Urinary bladder (tissue), 3 donors: ENCODE measurements at regions not wholly inside any gene's neighbourhood (a gene's known extent, or its start where the extent isn't known, plus 50 kb on each side); places are given as distances from the start of the nearest gene placed in this dataset.
A peak's percentile ranks its signal among the peaks of the same experiment; 100 is the strongest.
"Not testable (repeated sequence)": the region's sequence is repeated elsewhere in the genome, so short reads cannot be mapped to it uniquely, and the experiment has no call there.

Experiments
- DNase-seq: peaks from one replicate; pipeline ENCODE4 v3.0.0-alpha.2; 2015; ENCODE audit errors: extremely low spot score
- H3K27ac ChIP-seq: one replicate; pipeline ENCODE4 v1.5.1; 2013; ENCODE audit warnings: low read depth, mild to moderate bottlenecking, moderate library complexity
- H3K36me3 ChIP-seq: one replicate; pipeline ENCODE4 v1.6.1; 2013; ENCODE audit warnings: mild to moderate bottlenecking, moderate library complexity; ENCODE audit not compliant: insufficient read depth
- H3K4me1 ChIP-seq: one replicate; pipeline ENCODE4 v1.6.1; 2013; ENCODE audit warnings: mild to moderate bottlenecking, moderate library complexity; ENCODE audit not compliant: insufficient read depth
- H3K4me3 ChIP-seq: one replicate; pipeline ENCODE4 v1.5.1; 2013; ENCODE audit warnings: low read depth, low read length
- WGBS: extraction: QIAGEN DNeasy Blood & Tissue Kit; methylation state at CpG from one replicate; pipeline ENCODE4 v1.1.7; 2013; 5-methylcytosine and 5-hydroxymethylcytosine counted together
- donor health status: healthy with polysubstance abuse.
- donor health status: healthy.

- Histone ChIP-seq H3K4me3 (no peak overlapping the region), H3K4me1 (no peaks in the 10 kb centered on the region), H3K27ac (no peak overlapping the region), H3K36me3 (no peaks in the 10 kb centered on the region)
- WGBS = 82% methylated on average over 4 of the region's 4 CpGs
- DNase-seq = no peak
Measured at GRCh38 chr18:43800584-43800983, 523.3 kb upstream of the SYT4 start.

GRCh38 chr18:43805646-43806194 lies 528.4 kb upstream of the SYT4 start:
- 50% methylated on average over 5 of the region's 5 CpGs for WGBS
- DNase-seq = no peak
- no peaks in the 10 kb centered on the region for H3K4me1 ChIP-seq

GRCh38 chr18:43812627-43813026 lies 535.3 kb upstream of the SYT4 start:
- H3K36me3 ChIP-seq = no peaks in the 10 kb centered on the region
- H3K4me3 ChIP-seq = no peak overlapping the region
- H3K27ac ChIP-seq = no peak overlapping the region
- WGBS = 95% methylated on average over 1 of the region's 1 CpG
- H3K4me1 ChIP-seq = no peaks in the 10 kb centered on the region
- DNase-seq = no peak

More at GRCh38 chr18:43805646-43806194, 528.4 kb upstream of the SYT4 start:
- no peaks in the 10 kb centered on the region for H3K36me3 ChIP-seq
- H3K4me3 ChIP-seq = no peak overlapping the region
- no peak overlapping the region for H3K27ac ChIP-seq

GRCh38 chr18:43819397-43819796 lies 542.1 kb upstream of the SYT4 start:
- no peak overlapping the region for H3K27ac ChIP-seq
- no peak overlapping the region for H3K4me3 ChIP-seq
- no peaks in the 10 kb centered on the region for H3K4me1 ChIP-seq
- 58% methylated on average over 1 of the region's 1 CpG for WGBS
- DNase-seq = no peak
- no peaks in the 10 kb centered on the region for H3K36me3 ChIP-seq

GRCh38 chr18:43819873-43820272 lies 542.6 kb upstream of the SYT4 start:
- DNase-seq = no peak
- Histone ChIP-seq H3K27ac (no peak overlapping the region), H3K36me3 (no peaks in the 10 kb centered on the region), H3K4me3 (no peak overlapping the region), H3K4me1 (no peaks in the 10 kb centered on the region)
- WGBS = 93% methylated on average over 1 of the region's 1 CpG

GRCh38 chr18:43825768-43826167 lies 548.5 kb upstream of the SYT4 start:
- Histone ChIP-seq H3K4me1 (no peaks in the 10 kb centered on the region), H3K27ac (no peak overlapping the region), H3K4me3 (no peak overlapping the region), H3K36me3 (no peaks in the 10 kb centered on the region)
- WGBS = 69% methylated on average over 2 of the region's 2 CpGs
- DNase-seq = no peak

- H3K36me3 ChIP-seq = no peaks in the 10 kb centered on the region
- H3K27ac ChIP-seq = no peak overlapping the region
- no peak overlapping the region for H3K4me3 ChIP-seq
- no peaks in the 10 kb centered on the region for H3K4me1 ChIP-seq
- 98% methylated on average over 1 of the region's 1 CpG for WGBS
- DNase-seq = no peak
Measured at GRCh38 chr18:43826215-43826614, 548.9 kb upstream of the SYT4 start.

GRCh38 chr18:43827311-43827710 lies 550.0 kb upstream of the SYT4 start:
- WGBS = 63% methylated on average over 4 of the region's 4 CpGs
- H3K27ac ChIP-seq = no peak overlapping the region
- no peaks in the 10 kb centered on the region for H3K36me3 ChIP-seq
- no peak overlapping the region for H3K4me3 ChIP-seq
- H3K4me1 ChIP-seq = no peaks in the 10 kb centered on the region
- no peak for DNase-seq

GRCh38 chr18:43830303-43830702 lies 553.0 kb upstream of the SYT4 start:
- no peak overlapping the region for H3K27ac ChIP-seq
- 65% methylated on average over 1 of the region's 1 CpG for WGBS

GRCh38 chr18:43830947-43831346 lies 553.7 kb upstream of the SYT4 start:
- WGBS = 73% methylated on average over 6 of the region's 6 CpGs

More at GRCh38 chr18:43830303-43830702, 553.0 kb upstream of the SYT4 start:
- no peaks in the 10 kb centered on the region for H3K36me3 ChIP-seq
- DNase-seq = no peak
- no peaks in the 10 kb centered on the region for H3K4me1 ChIP-seq
- no peak overlapping the region for H3K4me3 ChIP-seq

GRCh38 chr18:43846299-43846698 lies 569.0 kb upstream of the SYT4 start:
- H3K27ac ChIP-seq = no peak overlapping the region

More at GRCh38 chr18:43830947-43831346, 553.7 kb upstream of the SYT4 start:
- Histone ChIP-seq H3K27ac (no peak overlapping the region), H3K36me3 (no peaks in the 10 kb centered on the region), H3K4me1 (no peaks in the 10 kb centered on the region), H3K4me3 (no peak overlapping the region)
- DNase-seq = no peak

GRCh38 chr18:43847164-43848091 lies 570.1 kb upstream of the SYT4 start:
- H3K27ac ChIP-seq = peak overlapping the region; percentile 38
- no peak overlapping the region for H3K4me3 ChIP-seq
- no peak for DNase-seq
- 43% methylated on average over 8 of the region's 8 CpGs for WGBS
- no peaks in the 10 kb centered on the region for H3K4me1 ChIP-seq
- no peaks in the 10 kb centered on the region for H3K36me3 ChIP-seq

More at GRCh38 chr18:43846299-43846698, 569.0 kb upstream of the SYT4 start:
- 38% methylated on average over 1 of the region's 1 CpG for WGBS
- Histone ChIP-seq H3K36me3 (no peaks in the 10 kb centered on the region), H3K4me1 (no peaks in the 10 kb centered on the region), H3K4me3 (no peak overlapping the region)
- DNase-seq = no peak

GRCh38 chr18:43849831-43850230 lies 572.5 kb upstream of the SYT4 start:
- H3K4me3 ChIP-seq, H3K36me3 ChIP-seq, H3K27ac ChIP-seq, DNase-seq, H3K4me1 ChIP-seq: not testable (repeated sequence)
- WGBS = 85% methylated on average over 2 of the region's 2 CpGs

- DNase-seq = no peak
- WGBS = 62% methylated on average over 2 of the region's 2 CpGs
- Histone ChIP-seq H3K36me3 (no peaks in the 10 kb centered on the region), H3K4me1 (no peaks in the 10 kb centered on the region), H3K4me3 (no peak overlapping the region), H3K27ac (no peak overlapping the region)
Measured at GRCh38 chr18:43855376-43855775, 578.1 kb upstream of the SYT4 start.
